Retina (tissue), 1 donor: ENCODE measurements at regions not wholly inside any gene's neighbourhood (a gene's known extent, or its start where the extent isn't known, plus 50 kb on each side); places are given as distances from the start of the nearest gene placed in this dataset.
A peak's percentile ranks its signal among the peaks of the same experiment; 100 is the strongest.
"Not testable (repeated sequence)": the region's sequence is repeated elsewhere in the genome, so short reads cannot be mapped to it uniquely, and the experiment has no call there.

Source experiments
- DNase-seq: peaks from one replicate; pipeline ENCODE4 v3.0.0-alpha.2; 2016

- DNase-seq, result no peak
These were observed 154.3 kb downstream of the RMST start for GRCh38 chr12:97616946-97617345.

DNA sequence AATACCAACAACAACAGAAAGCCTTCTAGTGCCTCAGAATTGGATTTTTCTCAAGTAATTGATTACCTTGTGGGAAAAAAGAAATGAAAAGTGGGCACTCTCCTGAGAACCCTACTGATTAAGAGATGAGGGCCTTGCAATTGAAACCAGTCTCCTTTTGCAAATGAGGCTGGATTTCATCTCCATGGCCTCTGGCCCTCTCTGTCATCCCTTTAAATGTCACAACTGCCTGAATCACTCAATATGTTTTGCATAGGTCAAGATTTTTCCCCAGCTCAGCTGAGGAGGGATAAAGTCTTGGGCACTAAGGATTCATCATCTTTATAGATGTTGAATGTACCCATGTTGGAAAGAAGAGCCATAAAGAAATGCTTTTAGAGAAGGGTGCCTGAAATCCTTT is 166.4 kb downstream of the RMST start:
- no peak for DNase-seq

GRCh38 chr12:97629382-97629781 is 166.8 kb downstream of the RMST start:
- no peak for DNase-seq

DNA sequence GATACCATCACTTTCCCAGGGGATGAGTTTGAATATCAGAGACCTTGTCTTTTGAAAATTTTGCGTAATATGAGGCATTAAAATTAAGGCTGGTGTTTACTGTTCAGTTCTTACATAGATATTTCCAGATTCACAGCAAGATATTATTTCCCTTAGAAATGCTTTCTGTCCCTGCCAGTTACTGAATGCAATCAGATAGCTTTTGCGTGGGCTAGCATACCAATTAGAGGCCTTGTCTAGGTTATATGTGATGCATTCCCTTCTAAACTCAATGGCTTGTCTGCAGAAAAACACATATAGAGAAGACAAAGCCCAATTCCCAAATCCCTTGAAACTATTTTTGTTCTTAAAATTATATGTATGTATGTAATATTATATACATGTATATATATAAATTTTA is 167.8 kb downstream of the RMST start:
- no peak for DNase-seq

- DNase-seq, result no peak
These were observed 168.3 kb downstream of the RMST start for GRCh38 chr12:97630875-97631274.

DNA sequence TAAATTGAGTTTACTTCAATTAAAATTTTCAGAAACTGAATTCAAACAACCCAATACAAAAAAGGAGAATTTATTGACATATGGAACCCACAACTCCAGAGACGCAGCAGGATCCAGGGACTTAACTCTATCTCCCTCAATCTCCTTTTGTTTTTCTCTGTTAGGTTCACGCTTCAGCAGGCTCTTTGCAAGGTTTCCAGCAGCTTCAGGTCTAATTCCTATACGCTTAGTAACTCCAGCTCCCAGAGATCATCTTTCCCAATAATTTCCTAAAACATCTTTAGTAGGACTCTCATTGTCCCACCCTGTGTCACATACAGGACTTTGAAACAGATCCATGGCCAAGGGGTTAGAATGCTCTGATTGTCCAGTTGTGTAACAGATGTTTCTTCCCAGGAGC is 175.2 kb downstream of the RMST start:
- DNase-seq, result peak; percentile 13

- no peak for DNase-seq
These were observed 176.1 kb downstream of the RMST start for GRCh38 chr12:97638739-97639138.

DNA sequence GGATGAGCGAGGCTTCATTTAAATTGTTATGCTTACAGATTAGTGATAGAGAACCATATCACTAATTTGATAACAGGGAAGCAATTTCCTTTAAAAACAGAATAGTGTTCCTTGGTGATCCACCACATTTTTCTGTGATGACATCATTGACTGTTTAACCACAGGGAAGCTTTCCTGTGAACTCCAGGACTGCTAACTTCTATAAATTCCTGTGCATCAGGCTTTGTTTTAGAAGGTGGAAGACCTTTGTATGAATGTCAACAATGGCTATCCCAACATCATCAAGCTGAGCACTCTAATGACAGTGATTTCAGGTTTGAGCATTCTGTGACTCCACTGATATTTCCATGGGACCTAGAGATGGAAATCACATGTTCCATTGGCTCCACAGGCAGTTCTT is 177.1 kb downstream of the RMST start:
- no peak for DNase-seq

- no peak for DNase-seq
These were observed 178.2 kb downstream of the RMST start for GRCh38 chr12:97640826-97641225.

GRCh38 chr12:97642911-97643310 is 180.3 kb downstream of the RMST start:
- no peak for DNase-seq

DNA sequence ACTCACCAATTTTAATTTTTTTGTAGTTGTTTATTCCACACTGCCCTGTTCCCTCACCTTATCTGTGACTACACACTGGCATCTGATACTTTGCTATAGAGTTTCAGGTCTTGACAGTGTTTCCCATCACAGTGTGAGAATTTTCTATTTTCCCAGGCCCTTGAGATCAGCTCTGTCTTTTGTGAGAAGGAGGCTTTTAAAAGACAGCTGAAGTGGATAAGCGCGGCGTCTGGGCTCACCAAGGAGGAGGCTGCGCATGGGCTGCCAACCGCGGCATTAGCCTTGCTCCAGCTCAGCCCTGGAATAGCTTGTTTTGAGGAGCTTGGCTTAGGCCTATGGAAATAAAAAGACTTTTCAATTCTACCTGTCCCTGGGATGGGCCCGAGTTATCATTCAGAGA is 181.3 kb downstream of the RMST start:
- DNase-seq, result no peak

- no peak for DNase-seq
These were observed 183.1 kb downstream of the RMST start for GRCh38 chr12:97645726-97646125.

- no peak for DNase-seq
These were observed 184.5 kb downstream of the RMST start for GRCh38 chr12:97647142-97647541.

GRCh38 chr12:97650242-97650641 is 187.6 kb downstream of the RMST start:
- peak; percentile 25 for DNase-seq

- DNase-seq, result not testable (repeated sequence)
These were observed 193.9 kb downstream of the RMST start for GRCh38 chr12:97656548-97656947.

DNA sequence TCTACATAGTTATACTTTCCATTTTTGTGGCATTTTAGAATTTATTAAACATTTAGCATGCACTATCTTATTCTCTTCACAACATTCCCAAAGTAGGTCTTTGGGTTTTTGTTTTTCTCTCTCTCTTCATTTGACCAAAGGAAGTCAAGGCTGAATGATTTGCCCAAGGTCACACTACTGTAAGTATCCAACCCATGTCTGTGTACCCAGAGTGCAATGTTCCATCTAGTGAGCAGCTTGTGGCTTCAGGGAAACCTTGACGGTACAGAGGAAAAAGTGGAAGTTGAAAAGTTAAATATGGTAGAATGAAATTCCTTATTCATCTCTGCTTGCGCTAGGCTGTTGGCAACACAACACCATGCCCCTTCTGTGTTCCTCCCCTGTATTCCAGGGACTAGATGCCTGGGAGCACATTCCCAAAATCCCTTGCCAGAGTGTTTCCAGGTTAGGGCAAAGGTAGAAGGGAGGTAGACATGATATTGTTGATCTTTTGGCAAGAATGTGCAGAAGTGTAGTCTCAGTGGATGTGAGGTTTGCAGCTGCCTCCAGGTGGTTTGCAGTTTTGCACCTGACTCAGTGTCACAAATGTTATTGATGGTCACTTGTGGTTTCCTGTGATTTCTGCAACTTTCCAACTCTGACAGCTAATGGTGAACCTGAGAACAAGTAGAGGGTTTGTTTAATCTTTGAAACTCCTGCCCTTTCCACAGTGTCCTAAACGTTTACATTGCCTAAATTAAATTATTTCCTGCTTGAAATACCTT is 196.7 kb downstream of the RMST start:
- no peak for DNase-seq

- DNase-seq, result no peak
These were observed 203.7 kb downstream of the RMST start for GRCh38 chr12:97666263-97666662.

DNA sequence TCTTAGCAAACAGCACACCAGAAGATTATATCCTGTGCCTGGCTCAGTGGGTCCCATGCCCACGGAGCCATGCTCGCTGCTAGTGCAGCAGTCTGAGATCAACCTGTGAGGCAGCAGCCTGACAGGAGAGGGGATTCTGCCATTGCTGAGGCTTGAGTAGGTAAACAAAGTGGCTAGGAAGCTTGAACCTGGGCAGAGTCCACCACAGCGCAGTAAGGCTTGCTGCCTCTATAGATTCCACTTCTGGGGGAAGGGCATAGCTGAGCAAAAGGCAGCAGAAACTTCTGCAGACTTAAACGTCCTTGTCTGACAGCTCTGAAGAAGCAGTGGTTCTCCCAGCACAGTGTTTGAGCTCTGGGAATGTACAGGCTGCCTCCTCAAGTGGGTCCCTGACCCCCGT is 210.3 kb downstream of the RMST start:
- DNase-seq, result no peak

- DNase-seq, result no peak
These were observed 218.1 kb downstream of the RMST start for GRCh38 chr12:97680751-97681150.

GRCh38 chr12:97681612-97682504 is 219.3 kb downstream of the RMST start:
- no peak for DNase-seq

GRCh38 chr12:97685360-97685759 is 222.8 kb downstream of the RMST start:
- DNase-seq, result no peak

- no peak for DNase-seq
These were observed 239.3 kb downstream of the RMST start for GRCh38 chr12:97701901-97702300.

DNA sequence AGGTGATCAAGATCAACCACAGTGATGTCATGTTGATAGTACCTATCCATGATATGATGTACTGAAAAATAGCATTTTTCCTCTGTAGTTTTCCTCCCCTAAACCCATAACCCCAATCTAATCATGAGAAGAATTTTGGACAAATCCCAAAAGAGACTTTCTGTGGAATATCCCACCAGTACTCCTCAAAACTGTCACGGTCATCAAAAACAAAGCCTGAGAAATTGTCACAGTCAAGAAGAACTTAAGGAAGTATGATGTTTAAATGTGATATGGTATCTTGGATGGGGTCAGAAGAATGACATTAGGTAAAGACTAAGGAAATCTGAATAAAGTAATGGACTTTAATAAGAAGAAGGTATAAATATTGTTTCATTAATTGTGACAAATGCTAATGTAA is 248.8 kb downstream of the RMST start:
- no peak for DNase-seq

DNA sequence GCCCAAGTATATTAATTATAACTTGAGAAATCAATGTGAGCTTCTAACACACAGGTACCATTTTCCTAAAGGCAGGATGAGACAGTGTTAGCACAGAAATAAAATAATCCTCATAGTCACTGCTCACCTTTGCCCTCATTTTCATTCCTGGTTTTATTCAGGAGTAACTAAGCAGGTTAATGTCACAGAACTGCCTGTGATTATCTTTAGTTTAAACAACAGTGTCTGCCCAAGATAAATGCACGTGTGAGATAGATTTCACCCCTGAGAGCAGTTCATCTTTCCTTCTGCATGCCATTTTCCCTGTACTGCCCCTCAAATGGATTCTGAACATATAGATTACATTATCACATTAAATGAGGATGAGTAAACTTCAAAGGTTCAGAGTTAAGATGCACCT is 250.7 kb downstream of the RMST start:
- no peak for DNase-seq
